H1 (cell line): ENCODE measurements at regions not wholly inside any gene's neighbourhood (a gene's known extent, or its start where the extent isn't known, plus 50 kb on each side); places are given as distances from the start of the nearest gene placed in this dataset.

Experiments used
- EGR1 ChIP-seq: IDR thresholded peaks from 2 replicates; pipeline ENCODE4 v1.6.1; 2011; ENCODE audit warnings: low read depth, low read length, borderline replicate concordance
- SIN3A ChIP-seq, 2 experiments: IDR thresholded peaks in 1 of 2; conservative IDR thresholded peaks in 1 of 2; 2 replicates each; pipeline ENCODE4 v1.6.1; 2011 to 2012; ENCODE audit warnings: low read length in 2 of 2, improper control_type of control experiment in 1 of 2, low read depth in 1 of 2, mild to moderate bottlenecking in 1 of 2
- TCF12 ChIP-seq: IDR thresholded peaks from 2 replicates; pipeline ENCODE4 v1.6.1; 2011; ENCODE audit warnings: low read depth, mild to moderate bottlenecking, low read length
- TF ChIP-seq, protein P1 (sequence below): fragments of 300-600 bp; sonication (generic); IDR thresholded peaks from 2 replicates; pipeline ENCODE4 v1.7.1; 2012; ENCODE audit warnings: low read length, moderate library complexity, mild to moderate bottlenecking, inconsistent platforms; ENCODE audit not compliant: insufficient replicate concordance

DNA sequence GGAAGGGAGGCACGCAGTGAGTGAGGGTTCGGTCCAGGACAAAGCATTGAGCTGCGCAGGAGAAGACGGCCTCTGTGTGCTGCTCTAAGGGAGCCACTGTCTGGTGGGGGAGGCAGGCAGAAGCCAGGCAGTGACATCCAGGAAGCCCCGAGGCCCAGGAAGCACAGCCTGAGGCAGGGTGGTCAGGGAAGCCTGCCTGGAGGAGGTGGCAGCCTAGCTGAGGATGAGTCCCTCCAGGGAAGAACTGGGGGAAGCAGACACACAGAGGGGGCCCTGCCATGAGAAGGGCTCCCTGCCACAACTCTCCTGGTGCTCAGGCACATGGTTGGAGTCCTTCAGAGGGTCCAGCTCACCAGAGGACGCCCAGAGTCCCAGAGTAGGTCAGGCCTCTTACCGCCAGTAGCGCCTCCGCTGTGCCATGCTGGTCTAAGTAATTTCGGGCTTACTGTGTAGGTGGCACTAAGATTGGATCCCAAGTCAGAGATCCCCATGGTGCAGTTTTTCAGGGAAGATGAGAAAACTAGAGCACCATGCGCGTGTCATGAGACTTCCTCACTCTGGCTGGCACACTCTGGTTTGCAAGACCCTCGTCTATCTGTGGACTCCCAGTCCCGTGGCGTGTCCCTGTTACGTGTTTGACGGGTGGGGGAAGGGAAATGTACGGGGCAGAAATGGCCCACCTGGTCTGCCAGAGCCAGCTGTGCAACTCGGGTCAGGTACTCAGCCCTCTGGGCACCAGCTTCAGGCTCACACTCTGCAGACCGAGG is 887.2 kb downstream of the BRD1 start (continued):
- TF ChIP-seq, protein P1, sequence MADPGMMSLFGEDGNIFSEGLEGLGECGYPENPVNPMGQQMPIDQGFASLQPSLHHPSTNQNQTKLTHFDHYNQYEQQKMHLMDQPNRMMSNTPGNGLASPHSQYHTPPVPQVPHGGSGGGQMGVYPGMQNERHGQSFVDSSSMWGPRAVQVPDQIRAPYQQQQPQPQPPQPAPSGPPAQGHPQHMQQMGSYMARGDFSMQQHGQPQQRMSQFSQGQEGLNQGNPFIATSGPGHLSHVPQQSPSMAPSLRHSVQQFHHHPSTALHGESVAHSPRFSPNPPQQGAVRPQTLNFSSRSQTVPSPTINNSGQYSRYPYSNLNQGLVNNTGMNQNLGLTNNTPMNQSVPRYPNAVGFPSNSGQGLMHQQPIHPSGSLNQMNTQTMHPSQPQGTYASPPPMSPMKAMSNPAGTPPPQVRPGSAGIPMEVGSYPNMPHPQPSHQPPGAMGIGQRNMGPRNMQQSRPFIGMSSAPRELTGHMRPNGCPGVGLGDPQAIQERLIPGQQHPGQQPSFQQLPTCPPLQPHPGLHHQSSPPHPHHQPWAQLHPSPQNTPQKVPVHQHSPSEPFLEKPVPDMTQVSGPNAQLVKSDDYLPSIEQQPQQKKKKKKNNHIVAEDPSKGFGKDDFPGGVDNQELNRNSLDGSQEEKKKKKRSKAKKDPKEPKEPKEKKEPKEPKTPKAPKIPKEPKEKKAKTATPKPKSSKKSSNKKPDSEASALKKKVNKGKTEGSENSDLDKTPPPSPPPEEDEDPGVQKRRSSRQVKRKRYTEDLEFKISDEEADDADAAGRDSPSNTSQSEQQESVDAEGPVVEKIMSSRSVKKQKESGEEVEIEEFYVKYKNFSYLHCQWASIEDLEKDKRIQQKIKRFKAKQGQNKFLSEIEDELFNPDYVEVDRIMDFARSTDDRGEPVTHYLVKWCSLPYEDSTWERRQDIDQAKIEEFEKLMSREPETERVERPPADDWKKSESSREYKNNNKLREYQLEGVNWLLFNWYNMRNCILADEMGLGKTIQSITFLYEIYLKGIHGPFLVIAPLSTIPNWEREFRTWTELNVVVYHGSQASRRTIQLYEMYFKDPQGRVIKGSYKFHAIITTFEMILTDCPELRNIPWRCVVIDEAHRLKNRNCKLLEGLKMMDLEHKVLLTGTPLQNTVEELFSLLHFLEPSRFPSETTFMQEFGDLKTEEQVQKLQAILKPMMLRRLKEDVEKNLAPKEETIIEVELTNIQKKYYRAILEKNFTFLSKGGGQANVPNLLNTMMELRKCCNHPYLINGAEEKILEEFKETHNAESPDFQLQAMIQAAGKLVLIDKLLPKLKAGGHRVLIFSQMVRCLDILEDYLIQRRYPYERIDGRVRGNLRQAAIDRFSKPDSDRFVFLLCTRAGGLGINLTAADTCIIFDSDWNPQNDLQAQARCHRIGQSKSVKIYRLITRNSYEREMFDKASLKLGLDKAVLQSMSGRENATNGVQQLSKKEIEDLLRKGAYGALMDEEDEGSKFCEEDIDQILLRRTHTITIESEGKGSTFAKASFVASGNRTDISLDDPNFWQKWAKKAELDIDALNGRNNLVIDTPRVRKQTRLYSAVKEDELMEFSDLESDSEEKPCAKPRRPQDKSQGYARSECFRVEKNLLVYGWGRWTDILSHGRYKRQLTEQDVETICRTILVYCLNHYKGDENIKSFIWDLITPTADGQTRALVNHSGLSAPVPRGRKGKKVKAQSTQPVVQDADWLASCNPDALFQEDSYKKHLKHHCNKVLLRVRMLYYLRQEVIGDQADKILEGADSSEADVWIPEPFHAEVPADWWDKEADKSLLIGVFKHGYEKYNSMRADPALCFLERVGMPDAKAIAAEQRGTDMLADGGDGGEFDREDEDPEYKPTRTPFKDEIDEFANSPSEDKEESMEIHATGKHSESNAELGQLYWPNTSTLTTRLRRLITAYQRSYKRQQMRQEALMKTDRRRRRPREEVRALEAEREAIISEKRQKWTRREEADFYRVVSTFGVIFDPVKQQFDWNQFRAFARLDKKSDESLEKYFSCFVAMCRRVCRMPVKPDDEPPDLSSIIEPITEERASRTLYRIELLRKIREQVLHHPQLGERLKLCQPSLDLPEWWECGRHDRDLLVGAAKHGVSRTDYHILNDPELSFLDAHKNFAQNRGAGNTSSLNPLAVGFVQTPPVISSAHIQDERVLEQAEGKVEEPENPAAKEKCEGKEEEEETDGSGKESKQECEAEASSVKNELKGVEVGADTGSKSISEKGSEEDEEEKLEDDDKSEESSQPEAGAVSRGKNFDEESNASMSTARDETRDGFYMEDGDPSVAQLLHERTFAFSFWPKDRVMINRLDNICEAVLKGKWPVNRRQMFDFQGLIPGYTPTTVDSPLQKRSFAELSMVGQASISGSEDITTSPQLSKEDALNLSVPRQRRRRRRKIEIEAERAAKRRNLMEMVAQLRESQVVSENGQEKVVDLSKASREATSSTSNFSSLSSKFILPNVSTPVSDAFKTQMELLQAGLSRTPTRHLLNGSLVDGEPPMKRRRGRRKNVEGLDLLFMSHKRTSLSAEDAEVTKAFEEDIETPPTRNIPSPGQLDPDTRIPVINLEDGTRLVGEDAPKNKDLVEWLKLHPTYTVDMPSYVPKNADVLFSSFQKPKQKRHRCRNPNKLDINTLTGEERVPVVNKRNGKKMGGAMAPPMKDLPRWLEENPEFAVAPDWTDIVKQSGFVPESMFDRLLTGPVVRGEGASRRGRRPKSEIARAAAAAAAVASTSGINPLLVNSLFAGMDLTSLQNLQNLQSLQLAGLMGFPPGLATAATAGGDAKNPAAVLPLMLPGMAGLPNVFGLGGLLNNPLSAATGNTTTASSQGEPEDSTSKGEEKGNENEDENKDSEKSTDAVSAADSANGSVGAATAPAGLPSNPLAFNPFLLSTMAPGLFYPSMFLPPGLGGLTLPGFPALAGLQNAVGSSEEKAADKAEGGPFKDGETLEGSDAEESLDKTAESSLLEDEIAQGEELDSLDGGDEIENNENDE: no peak
- no peak for TF ChIP-seq TCF12
- TF ChIP-seq EGR1: no peak
- TF ChIP-seq SIN3A (conservative IDR thresholded peaks at IDR 0.05 in 1 of 2, IDR thresholded peaks at IDR 0.05 in 1 of 2; ENCODE audit: low read depth in 1 of 2, low read length in 2 of 2): no peak
- TF ChIP-seq, all 59 proteins: peak for 0
